Prostate gland (tissue), 2 donors: ENCODE measurements at regions not wholly inside any gene's neighbourhood (a gene's known extent, or its start where the extent isn't known, plus 50 kb on each side); places are given as distances from the start of the nearest gene placed in this dataset.

Experiments used
- CTCF ChIP-seq, 4 experiments: fragments of 200-600 bp in 2 of 4; fragments of 450-650 bp in 2 of 4; sonication (generic) in 2 of 4; IDR thresholded peaks; 1 replicate in 3 of 4; 2 replicates in 1 of 4; pipeline ENCODE4 v1.5.1; 2016 to 2019; ENCODE audit warnings: antibody characterized with exemption in 4 of 4, mild to moderate bottlenecking in 2 of 4, moderate library complexity in 2 of 4
- POLR2A ChIP-seq: fragments of 450-650 bp; IDR thresholded peaks from one replicate; pipeline ENCODE4 v1.6.1; 2016; ENCODE audit warnings: antibody characterized with exemption, mild to moderate bottlenecking

GRCh38 chr3:87997298-87997697, 61.5 kb downstream of the CGGBP1 start:
- no peak for TF ChIP-seq CTCF (IDR thresholded peaks at IDR 0.05)
- no peak for TF ChIP-seq POLR2A
